Keratinocyte (primary cell): ENCODE measurements at regions not wholly inside any gene's neighbourhood (a gene's known extent, or its start where the extent isn't known, plus 50 kb on each side); places are given as distances from the start of the nearest gene placed in this dataset.

ENCODE experiments used
- CTCF ChIP-seq, 3 experiments: IDR thresholded peaks in 1 of 3; conservative IDR thresholded peaks in 1 of 3; optimal IDR thresholded peaks in 1 of 3; 2 replicates in 2 of 3; 3 replicates in 1 of 3; pipeline versions ENCODE3 to v1.5.1; 2011; ENCODE audit warnings: low read length in 3 of 3, mild to moderate bottlenecking in 3 of 3, moderate library complexity in 2 of 3, control low read depth in 1 of 3, inconsistent platforms in 1 of 3; ENCODE audit not compliant: insufficient read depth in 2 of 3; ENCODE audit errors: extremely low read depth in 1 of 3
- EZH2 ChIP-seq: IDR thresholded peaks from one replicate; pipeline ENCODE4 v1.6.1; 2012; ENCODE audit warnings: inconsistent platforms, mild to moderate bottlenecking, low read length, moderate library complexity

GRCh38 chr20:40341561-40341960 lies 347.5 kb downstream of the MAFB start:
- TF ChIP-seq CTCF (optimal IDR thresholded peaks at IDR 0.05 in 1 of 3, IDR thresholded peaks at IDR 0.05 in 1 of 3, conservative IDR thresholded peaks at IDR 0.05 in 1 of 3; ENCODE audit: extremely low read depth in 1 of 3, insufficient read depth in 2 of 3, low read length in 3 of 3) (no peak), EZH2 (no peak)
